Stimulated activated CD4-positive, alpha-beta T cell treated with anti-CD3 and anti-CD28 coated beads, Interleukin-4, amount 100 ng/mL, for 1 hour (primary cell): ENCODE measurements at regions not wholly inside any gene's neighbourhood (a gene's known extent, or its start where the extent isn't known, plus 50 kb on each side); places are given as distances from the start of the nearest gene placed in this dataset.

Experiments used
- DNase-seq: peaks from one replicate; pipeline ENCODE4 v3.0.0-alpha.2; 2020

- no peak for DNase-seq
Measured at GRCh38 chr10:113219446-113219845, 269.4 kb downstream of the TCF7L2 start.

GRCh38 chr10:113221756-113222168 lies 271.7 kb downstream of the TCF7L2 start:
- DNase-seq: no peak

DNA sequence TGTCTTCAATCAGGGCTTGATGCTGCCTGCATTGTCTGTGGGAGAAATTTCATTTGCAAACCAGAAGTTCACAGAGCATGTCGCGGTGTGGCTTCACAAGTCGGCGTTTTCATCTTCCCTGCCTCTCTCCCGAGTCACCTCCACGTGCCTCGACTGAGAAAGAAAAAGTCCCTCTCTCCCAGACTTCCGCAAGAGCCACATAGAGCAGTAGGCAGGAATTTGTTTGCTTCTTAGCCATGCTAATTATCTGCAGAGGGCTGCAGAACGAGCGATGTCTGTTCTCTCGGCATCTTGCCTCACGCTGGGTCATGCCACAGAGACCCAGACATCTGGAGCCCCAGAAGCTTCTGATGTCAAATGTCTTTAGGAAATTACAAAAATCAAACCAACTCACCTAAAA lies 272.2 kb downstream of the TCF7L2 start:
- DNase-seq: no peak

DNA sequence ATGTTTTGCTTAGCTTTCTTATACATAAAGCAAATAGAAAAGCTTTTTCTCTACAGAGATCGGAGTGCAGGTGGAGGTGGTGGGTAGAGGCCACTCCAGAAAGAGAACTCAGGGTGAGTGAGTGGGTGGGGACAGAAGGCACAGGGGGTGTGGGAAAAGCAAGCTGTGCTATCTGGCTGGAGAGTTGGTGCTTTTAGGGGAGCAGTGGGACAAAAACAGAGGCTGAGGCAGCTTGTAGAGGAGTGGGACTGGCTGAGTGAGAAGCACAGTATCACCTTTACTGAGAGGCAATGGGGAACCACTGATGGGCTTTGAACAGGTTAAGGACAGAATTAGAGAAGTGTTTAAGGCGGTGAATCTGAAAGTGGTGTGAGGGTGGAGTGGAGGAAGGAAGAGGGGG lies 275.3 kb downstream of the TCF7L2 start:
- no peak for DNase-seq

GRCh38 chr10:113225903-113226302 lies 275.9 kb downstream of the TCF7L2 start:
- no peak for DNase-seq

DNA sequence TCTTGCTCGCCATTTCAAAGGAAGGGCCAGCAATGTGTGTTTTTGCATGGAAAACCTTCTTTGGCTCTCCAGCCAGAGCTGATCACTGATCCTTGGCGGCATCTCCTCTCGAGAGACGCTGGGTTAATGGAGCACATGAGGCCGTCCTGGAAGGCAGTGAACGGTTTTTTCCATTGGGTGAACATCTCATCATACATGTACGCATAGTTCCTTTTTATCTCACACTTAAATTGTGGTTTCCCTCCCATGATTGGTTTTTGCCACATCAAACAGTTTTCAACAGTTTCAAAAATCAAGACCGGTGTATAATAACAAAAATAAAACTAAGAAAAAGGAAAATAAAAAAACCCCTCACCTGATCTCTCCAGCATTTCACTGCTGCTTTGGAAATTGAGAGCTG lies 276.4 kb downstream of the TCF7L2 start:
- DNase-seq: peak; percentile 7

- no peak for DNase-seq
Measured at GRCh38 chr10:113226831-113227445, 276.9 kb downstream of the TCF7L2 start.

DNA sequence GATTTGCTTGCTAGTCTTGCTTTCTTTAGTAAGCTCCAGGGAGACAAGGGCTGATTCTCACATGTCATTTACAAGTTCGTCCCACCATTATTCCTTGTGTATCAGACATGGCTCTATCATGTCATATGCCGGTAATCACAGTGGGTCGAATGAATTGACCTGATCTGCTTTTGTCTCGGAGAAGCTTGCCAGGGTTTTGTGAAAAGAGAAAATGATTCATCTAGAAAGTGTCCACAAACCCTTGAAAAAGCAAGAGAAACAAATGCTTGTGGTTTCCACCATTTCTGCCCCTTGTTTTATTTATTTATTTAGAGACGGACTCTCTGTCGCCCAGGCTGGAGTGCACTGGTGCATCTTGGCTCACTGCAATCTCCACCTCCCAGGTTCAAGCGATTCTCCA lies 278.5 kb downstream of the TCF7L2 start:
- no peak for DNase-seq

DNA sequence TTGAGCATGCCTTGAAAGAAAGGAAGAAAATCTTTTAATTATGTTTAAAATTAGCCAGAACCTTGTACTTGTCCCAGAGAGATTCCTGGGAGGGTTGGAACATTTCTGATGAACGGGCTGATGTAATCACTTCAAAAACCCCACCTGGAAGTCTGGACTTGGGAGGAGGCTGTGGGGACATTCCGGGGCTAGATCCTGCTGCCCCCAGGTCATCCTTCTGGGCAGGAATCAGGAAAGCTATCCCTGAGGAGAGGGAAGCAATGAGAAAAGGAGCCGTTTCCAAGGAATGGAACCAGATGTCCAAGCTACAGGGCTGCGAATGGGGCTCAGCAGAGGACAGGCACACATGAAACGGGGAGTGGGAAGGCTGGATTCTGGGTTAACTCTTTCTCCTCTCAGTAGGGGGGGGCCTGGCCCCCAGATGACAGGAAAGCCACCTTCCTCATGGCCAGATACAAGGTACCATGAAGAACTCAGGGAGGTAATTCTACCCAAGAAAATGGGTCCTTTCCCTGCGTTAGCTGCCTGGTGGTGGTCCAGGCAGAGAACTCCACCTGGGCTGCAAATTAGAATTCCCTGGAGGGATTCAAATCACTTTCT lies 280.1 kb downstream of the TCF7L2 start:
- no peak for DNase-seq

DNA sequence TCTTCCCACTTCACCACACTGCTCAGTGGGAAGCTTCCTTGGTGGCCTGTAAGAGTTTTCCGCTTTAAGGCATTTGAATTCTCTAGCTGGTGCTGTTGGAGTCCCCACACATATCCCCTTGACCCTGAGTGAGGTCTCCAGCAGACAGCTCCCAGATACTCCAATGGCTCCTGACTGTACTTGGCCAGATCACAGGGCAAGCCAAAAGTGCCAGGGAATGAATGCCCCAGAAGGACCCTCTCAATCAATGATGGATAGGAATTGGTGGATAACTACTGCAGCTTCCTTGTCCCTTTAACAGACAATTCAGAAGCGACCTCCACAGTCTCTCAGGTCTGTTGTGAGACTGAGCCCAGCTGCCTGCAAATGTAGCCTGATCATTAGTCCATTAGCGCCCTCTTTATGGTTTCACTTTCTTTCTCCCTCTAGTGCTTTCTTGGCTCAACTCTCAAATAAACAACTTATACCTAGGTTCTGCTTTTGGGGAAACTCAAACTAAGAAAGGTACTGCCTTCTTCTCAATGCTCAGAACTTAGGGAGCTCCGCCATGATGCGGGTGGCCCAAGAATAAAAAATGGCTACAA lies 283.0 kb downstream of the TCF7L2 start:
- no peak for DNase-seq

GRCh38 chr10:113234481-113234880 lies 284.4 kb downstream of the TCF7L2 start:
- DNase-seq: no peak

DNA sequence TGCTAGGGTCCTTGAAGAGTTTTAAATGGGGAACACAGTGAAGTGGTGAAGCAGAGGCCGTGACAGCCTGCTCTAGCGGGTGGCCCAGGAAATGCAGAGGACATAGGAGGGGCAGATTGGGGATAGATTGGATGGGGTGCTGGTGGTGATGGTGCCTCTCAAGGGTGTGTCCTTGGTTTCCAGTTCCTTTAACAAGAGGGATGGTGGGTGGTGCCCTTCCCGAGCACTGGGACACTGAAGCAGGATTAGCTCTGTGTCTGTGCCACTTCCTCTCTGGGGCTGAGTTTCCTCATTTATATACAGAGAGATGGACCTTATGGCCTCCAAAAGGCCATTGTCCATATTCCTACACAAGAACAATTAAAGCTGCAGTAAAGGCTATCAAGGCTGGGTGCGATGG lies 285.5 kb downstream of the TCF7L2 start:
- DNase-seq: no peak

- DNase-seq: no peak
Measured at GRCh38 chr10:113236998-113237397, 287.0 kb downstream of the TCF7L2 start.

- DNase-seq: no peak
Measured at GRCh38 chr10:113239566-113240350, 289.7 kb downstream of the TCF7L2 start.

GRCh38 chr10:113240736-113241135 lies 290.7 kb downstream of the TCF7L2 start:
- DNase-seq: no peak

DNA sequence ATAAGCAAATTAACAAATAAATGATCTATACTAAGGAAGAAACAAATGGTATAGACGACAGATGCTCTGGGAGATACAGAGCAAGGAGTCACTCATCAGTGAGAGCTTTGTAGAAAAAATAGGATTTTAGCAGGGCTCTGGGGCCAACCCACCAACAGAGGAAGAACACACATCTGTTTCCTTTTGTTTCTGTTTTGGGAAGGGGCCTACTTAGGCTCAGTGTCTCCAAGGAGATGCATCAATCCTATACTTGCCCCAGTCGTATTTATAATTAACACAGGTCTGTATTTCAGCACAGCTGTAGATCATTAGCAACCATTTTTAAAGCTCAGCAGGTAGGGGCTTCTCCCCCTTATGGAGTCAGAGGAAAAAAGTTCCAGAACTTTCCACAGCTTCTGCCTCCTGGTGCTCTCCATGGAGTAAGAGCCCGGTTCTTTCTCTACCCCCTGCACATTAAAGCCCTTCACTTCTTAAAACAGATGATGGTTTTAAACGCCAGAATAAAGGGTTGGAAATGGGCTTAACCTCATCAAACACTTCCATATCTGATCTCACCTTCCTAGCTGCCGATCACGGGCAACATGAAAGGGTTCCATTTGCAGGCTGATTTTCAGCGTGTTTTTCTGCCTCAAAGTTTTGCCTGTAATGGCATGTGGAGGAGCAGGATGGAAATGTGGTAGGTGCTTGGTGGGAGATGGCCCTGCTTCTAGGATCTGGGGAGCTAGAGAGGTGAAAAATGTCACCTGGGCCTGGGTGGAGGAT lies 291.7 kb downstream of the TCF7L2 start:
- no peak for DNase-seq

DNA sequence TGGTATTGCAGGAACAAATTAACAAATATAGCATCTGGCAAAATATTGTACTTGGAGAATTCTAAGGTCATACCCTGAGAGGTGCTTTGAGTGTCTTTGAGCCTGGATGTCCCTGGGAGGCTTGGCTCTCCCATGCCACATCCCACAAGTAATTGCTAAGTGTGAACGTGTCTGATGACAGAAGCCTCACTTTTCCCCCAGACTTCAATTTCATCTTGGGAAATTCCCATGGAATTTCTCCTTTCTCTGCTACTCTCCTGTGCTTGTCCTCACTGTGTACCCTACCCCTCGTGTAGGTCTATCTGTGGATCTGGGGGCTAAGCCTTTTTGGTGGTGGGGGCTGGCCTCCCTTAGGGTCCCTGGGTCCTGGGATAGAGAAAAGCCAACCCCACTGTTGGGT lies 293.3 kb downstream of the TCF7L2 start:
- DNase-seq: no peak

GRCh38 chr10:113244750-113245149 lies 294.7 kb downstream of the TCF7L2 start:
- no peak for DNase-seq

DNA sequence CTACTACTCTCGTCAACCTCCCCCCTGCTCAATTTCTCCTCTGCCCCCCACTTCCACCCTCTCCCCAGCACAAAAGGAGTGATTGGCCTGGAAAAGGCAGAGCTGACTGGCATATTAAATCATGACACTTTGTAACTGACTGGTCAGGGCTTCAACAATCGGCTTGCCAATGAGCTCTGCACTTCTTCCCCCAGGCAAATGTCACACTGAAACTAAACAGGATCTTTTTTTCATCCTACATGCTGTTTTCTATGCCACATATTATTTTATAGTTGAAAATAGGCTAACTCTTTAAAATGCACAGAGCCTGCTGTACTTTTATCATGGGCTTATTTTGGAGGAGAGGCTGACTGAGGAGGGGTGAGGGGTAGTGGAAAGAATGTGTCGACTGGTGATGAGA lies 295.2 kb downstream of the TCF7L2 start:
- DNase-seq: no peak

DNA sequence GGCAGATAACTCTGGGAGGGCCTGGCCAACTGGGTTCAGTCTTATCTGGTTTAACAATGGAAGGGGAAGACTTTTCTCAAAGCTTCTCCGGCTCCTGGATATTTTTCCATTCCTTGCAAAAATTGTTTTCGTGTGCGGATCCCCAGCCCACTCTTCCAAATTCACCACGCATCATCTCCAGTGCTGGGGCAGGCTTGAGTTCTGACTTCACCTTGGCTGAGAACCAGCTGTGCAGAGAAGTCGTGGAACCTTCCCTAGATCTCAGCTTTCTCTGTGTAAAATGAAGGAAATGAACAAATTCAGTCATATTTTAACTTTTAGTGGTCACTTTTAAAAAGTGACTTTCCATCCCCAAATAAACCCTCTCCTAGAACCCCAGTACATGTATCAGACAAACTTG lies 297.0 kb downstream of the TCF7L2 start:
- DNase-seq: no peak

GRCh38 chr10:113252650-113253618 lies 299.9 kb upstream of the HABP2 start:
- DNase-seq: no peak
